Astrocyte (in vitro differentiated cells and primary cell): ENCODE measurements at regions not wholly inside any gene's neighbourhood (a gene's known extent, or its start where the extent isn't known, plus 50 kb on each side); places are given as distances from the start of the nearest gene placed in this dataset.

ENCODE experiments used
- CTCF ChIP-seq: IDR thresholded peaks from 2 replicates; pipeline ENCODE4 v1.5.1; 2011; ENCODE audit warnings: low read depth, mild to moderate bottlenecking, inconsistent platforms, low read length, moderate library complexity; ENCODE audit not compliant: insufficient read depth
- EZH2 ChIP-seq: IDR thresholded peaks from 2 replicates; pipeline ENCODE4 v1.6.1; 2012; ENCODE audit warnings: mild to moderate bottlenecking, low read length, inconsistent platforms; ENCODE audit not compliant: insufficient read depth

- TF ChIP-seq CTCF: no peak
- TF ChIP-seq EZH2: no peak
Measured at GRCh38 chrX:36581030-36581429, 427.1 kb upstream of the FAM47C start.
